Upper lobe of left lung (tissue), 6 donors: ENCODE measurements at regions not wholly inside any gene's neighbourhood (a gene's known extent, or its start where the extent isn't known, plus 50 kb on each side); places are given as distances from the start of the nearest gene placed in this dataset.

Experiments
- ATAC-seq, 2 donors: fragments of 200-7000 bp; cut with Tn5 transposase; one replicate each; pipeline ENCODE4 v1.9.1; 2022; ENCODE audit warnings: mild to moderate bottlenecking in 2 of 2, moderate library complexity in 2 of 2; ENCODE audit not compliant: low FRiP score in 2 of 2
- DNase-seq, 2 donors: peaks; one replicate each; pipeline ENCODE4 v3.0.0-alpha.2; 2019 to 2020
- H3K27ac ChIP-seq, 4 donors: fragments of 200-600 bp; sonication (generic); one replicate each; pipeline ENCODE4 v1.5.1; 2016 to 2019
- H3K27me3 ChIP-seq, 4 donors: fragments of 200-600 bp; sonication (generic); one replicate each; pipeline ENCODE4 v1.5.1; 2017 to 2019
- H3K36me3 ChIP-seq, 4 donors: fragments of 200-600 bp; sonication (generic); one replicate each; pipeline ENCODE4 v1.5.1; 2016 to 2019
- H3K4me1 ChIP-seq, 4 donors: fragments of 200-600 bp; sonication (generic); one replicate each; pipeline ENCODE4 v1.5.1; 2018 to 2019
- H3K4me3 ChIP-seq, 4 donors: fragments of 200-600 bp; sonication (generic); one replicate each; pipeline ENCODE4 v1.5.1; 2017 to 2019; ENCODE audit warnings: mild to moderate bottlenecking in 2 of 4, moderate library complexity in 1 of 4
- H3K9me3 ChIP-seq, 4 donors: fragments of 200-600 bp; sonication (generic); one replicate each; pipeline ENCODE4 v1.5.1; 2018 to 2019
- EP300 ChIP-seq, 4 donors: sonication (generic); formaldehyde crosslinking; IDR thresholded peaks; one replicate each; pipeline ENCODE4 v1.5.1; 2017; ENCODE audit warnings: antibody characterized with exemption in 4 of 4, control low read depth in 2 of 4
- POLR2A ChIP-seq, 4 donors: fragments of 450-650 bp; IDR thresholded peaks; one replicate each; pipeline ENCODE4 v1.5.1; 2016 to 2017; ENCODE audit warnings: antibody characterized with exemption in 4 of 4, mild to moderate bottlenecking in 2 of 4
- POLR2AphosphoS5 ChIP-seq, 2 donors: sonication (generic); formaldehyde crosslinking; IDR thresholded peaks; one replicate each; pipeline ENCODE4 v1.5.1; 2017; ENCODE audit warnings: antibody characterized with exemption in 2 of 2
- WGBS, 2 donors: methylation state at CpG; one replicate each; pipeline ENCODE4 v1.1.5; 2017 to 2018; 5-methylcytosine and 5-hydroxymethylcytosine counted together
- TF ChIP-seq, protein P1 (sequence below), 6 experiments: fragments of 450-650 bp in 4 of 6; fragments of 200-600 bp in 2 of 6; sonication (generic) in 2 of 6; IDR thresholded peaks; one replicate each; pipeline ENCODE4 v1.5.1; 2016 to 2019; ENCODE audit warnings: antibody characterized with exemption in 6 of 6
- donor health status: DM: no; HTN: no; CAD: no; lungs with moderate emphysema.
- donor health status: DM: no; HTN: yes; CAD: no; lungs with severe emphysema.

DNA sequence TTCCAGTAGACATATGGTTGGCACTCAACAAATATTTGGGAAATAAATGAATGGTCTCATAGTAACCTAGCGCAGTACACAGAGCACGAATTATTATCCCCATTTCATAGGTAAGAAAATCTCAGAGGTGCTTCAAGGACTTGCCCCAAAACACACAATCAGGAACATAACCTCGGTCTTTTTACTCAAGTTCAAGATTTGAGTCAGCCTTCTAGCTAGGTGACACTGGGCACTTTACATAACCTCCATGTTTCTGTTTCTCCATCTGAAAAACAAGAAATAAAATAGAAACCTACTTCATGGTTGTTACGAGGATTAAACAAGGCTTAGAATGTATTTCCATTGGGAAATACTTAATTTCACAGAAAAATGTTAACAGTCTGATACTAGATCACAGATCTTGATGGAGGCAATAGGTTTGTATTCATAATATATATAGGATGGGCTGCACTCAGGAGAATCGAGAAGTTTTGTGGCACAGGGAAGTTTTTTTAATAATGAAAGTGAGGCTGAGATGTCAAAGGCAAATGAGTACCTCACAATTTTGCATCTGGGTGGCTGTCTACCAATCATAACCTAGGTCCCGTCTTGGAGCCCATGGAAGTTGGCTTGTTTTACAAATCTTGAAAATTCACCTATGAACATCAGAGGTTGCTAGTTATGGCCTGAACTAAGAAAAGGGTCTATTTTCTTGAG is 147.4 kb upstream of the ZC3H12C start:
- peaks cover 0 to 12% (median 4%) of the 10 kb centered on the region in 4 donors for H3K4me1 ChIP-seq
- ATAC-seq (peak in 1 of 2 donors; percentile 18), DNase-seq (no peak)
- H3K27me3 ChIP-seq, result no peaks in the 10 kb centered on the region
- 51 to 55% methylated on average over 6 of the region's 6 CpGs for WGBS, 2 donors
- no peaks in the 10 kb centered on the region for H3K36me3 ChIP-seq
- peak overlapping the region in 3 of 4 donors; percentile 34 to 80 (median 73) for H3K27ac ChIP-seq
- H3K9me3 ChIP-seq, result no peaks in the 10 kb centered on the region
- TF ChIP-seq POLR2A (IDR thresholded peaks at IDR 0.05) (no peak), EP300 (IDR thresholded peaks at IDR 0.05) (no peak)
- TF ChIP-seq, protein P1, sequence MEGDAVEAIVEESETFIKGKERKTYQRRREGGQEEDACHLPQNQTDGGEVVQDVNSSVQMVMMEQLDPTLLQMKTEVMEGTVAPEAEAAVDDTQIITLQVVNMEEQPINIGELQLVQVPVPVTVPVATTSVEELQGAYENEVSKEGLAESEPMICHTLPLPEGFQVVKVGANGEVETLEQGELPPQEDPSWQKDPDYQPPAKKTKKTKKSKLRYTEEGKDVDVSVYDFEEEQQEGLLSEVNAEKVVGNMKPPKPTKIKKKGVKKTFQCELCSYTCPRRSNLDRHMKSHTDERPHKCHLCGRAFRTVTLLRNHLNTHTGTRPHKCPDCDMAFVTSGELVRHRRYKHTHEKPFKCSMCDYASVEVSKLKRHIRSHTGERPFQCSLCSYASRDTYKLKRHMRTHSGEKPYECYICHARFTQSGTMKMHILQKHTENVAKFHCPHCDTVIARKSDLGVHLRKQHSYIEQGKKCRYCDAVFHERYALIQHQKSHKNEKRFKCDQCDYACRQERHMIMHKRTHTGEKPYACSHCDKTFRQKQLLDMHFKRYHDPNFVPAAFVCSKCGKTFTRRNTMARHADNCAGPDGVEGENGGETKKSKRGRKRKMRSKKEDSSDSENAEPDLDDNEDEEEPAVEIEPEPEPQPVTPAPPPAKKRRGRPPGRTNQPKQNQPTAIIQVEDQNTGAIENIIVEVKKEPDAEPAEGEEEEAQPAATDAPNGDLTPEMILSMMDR (IDR thresholded peaks at IDR 0.05), result no peak
- H3K4me3 ChIP-seq, result peak overlapping the region in 2 of 4 donors; percentile 18 to 27

DNA sequence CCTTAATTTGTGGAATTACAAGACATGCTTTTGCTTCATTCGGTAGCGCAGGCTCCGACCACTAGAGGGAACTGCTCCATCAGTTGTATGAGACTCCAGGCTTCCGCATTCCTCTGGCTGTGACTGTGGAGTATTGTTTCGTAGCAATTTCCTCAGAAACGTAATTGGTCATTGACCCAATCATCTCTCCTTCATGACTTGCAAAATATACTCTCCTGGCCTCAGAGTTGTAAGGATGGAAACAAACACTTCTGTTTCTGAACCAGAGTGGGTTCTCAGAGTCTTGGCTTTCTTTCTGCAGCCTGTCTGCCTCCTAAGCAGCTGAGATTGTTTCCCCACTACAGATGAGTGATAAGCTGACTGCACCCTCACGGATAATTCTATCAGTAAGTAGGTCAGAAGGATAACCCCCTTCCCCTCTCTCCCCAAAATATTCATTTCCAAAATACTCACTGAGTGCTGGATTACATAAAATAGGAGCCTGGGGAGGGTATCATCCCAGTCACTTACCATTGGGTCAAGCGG is 146.8 kb upstream of the ZC3H12C start:
- H3K27ac ChIP-seq, result peak overlapping the region; percentile 57 to 85 (median 76)
- H3K4me3 ChIP-seq, result peak overlapping the region in 3 of 4 donors; percentile 1 to 27 (median 18)
- H3K4me1 ChIP-seq, result peaks cover 0 to 12% (median 4%) of the 10 kb centered on the region in 4 donors
- ATAC-seq (peak; percentile 97 to 99), DNase-seq (peak in 1 of 2 donors; percentile 91)
- TF ChIP-seq EP300 (IDR thresholded peaks at IDR 0.05) (peak in 1 of 4 donors; percentile 86), POLR2A (IDR thresholded peaks at IDR 0.05) (peak in 1 of 4 donors; percentile 53), POLR2AphosphoS5 (IDR thresholded peaks at IDR 0.05) (peak; percentile 57 to 58)
- TF ChIP-seq, protein P1 (IDR thresholded peaks at IDR 0.05), result peak; percentile 72 to 94 (median 92)
- no peaks in the 10 kb centered on the region for H3K9me3 ChIP-seq
- no peaks in the 10 kb centered on the region for H3K36me3 ChIP-seq
- no peaks in the 10 kb centered on the region for H3K27me3 ChIP-seq
- WGBS, 2 donors, result 11% methylated on average over 8 of the region's 8 CpGs

DNA sequence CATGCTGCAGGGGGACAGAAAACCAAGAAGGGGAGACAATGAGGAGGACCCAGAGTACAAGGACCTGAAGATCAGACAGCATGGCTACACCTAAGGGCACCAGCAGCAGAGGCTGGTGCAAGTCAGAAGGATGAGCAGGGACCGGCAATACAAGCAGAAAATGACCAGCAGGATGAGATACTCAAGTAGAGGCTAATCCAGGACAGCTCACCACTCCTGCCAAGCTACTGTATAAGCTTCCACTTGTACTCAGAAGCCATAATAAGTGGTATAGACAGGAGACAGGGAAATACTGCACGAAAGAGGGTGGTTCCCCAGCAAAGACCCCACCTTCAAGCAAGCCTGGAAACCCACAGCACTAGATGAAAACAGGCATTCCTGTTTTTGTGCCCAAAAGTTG is 138.7 kb upstream of the ZC3H12C start:
- no peak for ATAC-seq
- H3K27ac ChIP-seq, result no peak overlapping the region
- no peak for DNase-seq
- TF ChIP-seq, protein P1 (IDR thresholded peaks at IDR 0.05), result no peak
- TF ChIP-seq POLR2AphosphoS5 (IDR thresholded peaks at IDR 0.05), result no peak
- H3K27me3 ChIP-seq, result no peaks in the 10 kb centered on the region
- H3K36me3 ChIP-seq, result no peaks in the 10 kb centered on the region
- no peaks in the 10 kb centered on the region for H3K4me1 ChIP-seq
- H3K4me3 ChIP-seq, result no peak overlapping the region
- 76 to 91% methylated on average over 2 of the region's 2 CpGs for WGBS, 2 donors
- H3K9me3 ChIP-seq, result no peaks in the 10 kb centered on the region

DNA sequence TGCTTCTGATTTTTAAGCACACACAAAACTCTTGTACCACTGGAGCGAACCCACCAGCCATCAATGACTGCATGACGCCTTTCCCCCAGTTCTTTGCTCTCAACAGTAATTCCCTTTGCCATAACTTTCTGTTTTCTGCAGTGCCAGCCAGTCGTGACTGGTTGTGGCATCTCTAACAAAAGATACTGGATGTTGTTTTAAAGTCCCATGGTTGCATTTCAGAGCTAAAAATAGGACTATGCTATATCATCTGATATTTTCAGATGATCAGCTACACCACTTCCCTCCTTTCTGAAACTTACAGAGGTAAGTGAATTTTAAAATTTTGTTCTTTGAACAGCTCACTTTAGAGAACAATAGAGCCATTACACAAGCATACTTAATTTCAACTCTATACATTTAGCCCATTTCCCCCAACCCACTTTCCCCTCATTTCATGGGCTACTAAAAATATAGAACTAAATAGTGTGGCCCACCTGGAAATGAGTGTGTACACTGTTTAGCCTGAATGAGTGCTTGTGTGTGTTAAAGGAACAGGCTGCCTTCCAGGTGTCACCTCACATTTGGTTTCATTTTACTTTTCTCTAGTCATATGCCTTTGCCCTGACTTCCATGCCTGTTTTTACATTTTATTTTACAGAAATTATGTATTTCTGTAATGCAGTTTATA is 136.9 kb upstream of the ZC3H12C start:
- 74 to 80% methylated on average over 3 of the region's 3 CpGs for WGBS, 2 donors
- no peaks in the 10 kb centered on the region for H3K9me3 ChIP-seq
- H3K27me3 ChIP-seq, result no peaks in the 10 kb centered on the region
- no peak overlapping the region for H3K4me3 ChIP-seq
- H3K4me1 ChIP-seq, result no peaks in the 10 kb centered on the region
- H3K36me3 ChIP-seq, result no peaks in the 10 kb centered on the region
- DNase-seq, result no peak
- no peak overlapping the region for H3K27ac ChIP-seq
- no peak for ATAC-seq
- TF ChIP-seq POLR2AphosphoS5 (IDR thresholded peaks at IDR 0.05) (no peak), EP300 (IDR thresholded peaks at IDR 0.05) (no peak), POLR2A (IDR thresholded peaks at IDR 0.05) (no peak)
- TF ChIP-seq, protein P1 (IDR thresholded peaks at IDR 0.05), result no peak
